Keratinocyte (primary cell): ENCODE measurements at regions not wholly inside any gene's neighbourhood (a gene's known extent, or its start where the extent isn't known, plus 50 kb on each side); places are given as distances from the start of the nearest gene placed in this dataset.

Source experiments
- CTCF ChIP-seq, 3 experiments: IDR thresholded peaks in 1 of 3; conservative IDR thresholded peaks in 1 of 3; optimal IDR thresholded peaks in 1 of 3; 2 replicates in 2 of 3; 3 replicates in 1 of 3; pipeline versions ENCODE3 to v1.5.1; 2011; ENCODE audit warnings: low read length in 3 of 3, mild to moderate bottlenecking in 3 of 3, moderate library complexity in 2 of 3, control low read depth in 1 of 3, inconsistent platforms in 1 of 3; ENCODE audit not compliant: insufficient read depth in 2 of 3; ENCODE audit errors: extremely low read depth in 1 of 3
- EZH2 ChIP-seq: IDR thresholded peaks from one replicate; pipeline ENCODE4 v1.6.1; 2012; ENCODE audit warnings: inconsistent platforms, mild to moderate bottlenecking, low read length, moderate library complexity

GRCh38 chr6:126167726-126168125, 172.2 kb upstream of the CENPW start:
- TF ChIP-seq CTCF (optimal IDR thresholded peaks at IDR 0.05 in 1 of 3, IDR thresholded peaks at IDR 0.05 in 1 of 3, conservative IDR thresholded peaks at IDR 0.05 in 1 of 3; ENCODE audit: extremely low read depth in 1 of 3, insufficient read depth in 2 of 3, low read length in 3 of 3) (no peak), EZH2 (no peak)
